HFFc6 (cell line): ENCODE measurements at regions not wholly inside any gene's neighbourhood (a gene's known extent, or its start where the extent isn't known, plus 50 kb on each side); places are given as distances from the start of the nearest gene placed in this dataset.

Source experiments
- DNase-seq: peaks from one replicate; pipeline ENCODE4 v3.0.0-alpha.2; 2018
- H3K27ac Mint-ChIP-seq: 2 replicates; pipeline ENCODE4 v1.8.0; 2020; ENCODE audit warnings: mild to moderate bottlenecking, mixed read lengths
- H3K27me3 Mint-ChIP-seq: 2 replicates; pipeline ENCODE4 v1.8.0; 2021; ENCODE audit warnings: mild to moderate bottlenecking, moderate library complexity, mixed read lengths; ENCODE audit not compliant: insufficient read depth
- H3K36me3 Mint-ChIP-seq: 2 replicates; pipeline ENCODE4 v1.8.0; 2021; ENCODE audit warnings: low read depth, mixed read lengths
- H3K4me1 Mint-ChIP-seq: 2 replicates; pipeline ENCODE4 v1.8.0; 2020; ENCODE audit warnings: low read depth, mixed read lengths
- H3K4me3 Mint-ChIP-seq: 2 replicates; pipeline ENCODE4 v1.8.0; 2020; ENCODE audit warnings: mild to moderate bottlenecking, moderate library complexity, mixed read lengths
- H3K9me3 Mint-ChIP-seq: 2 replicates; pipeline ENCODE4 v1.8.0; 2020; ENCODE audit warnings: mild to moderate bottlenecking, mixed read lengths
- TF ChIP-seq, protein P1 (sequence below): fragments of 200-600 bp; sonication (generic); IDR thresholded peaks from 2 replicates; pipeline ENCODE4 v1.5.0; 2021; ENCODE audit warnings: antibody characterized with exemption, mild to moderate bottlenecking

DNA sequence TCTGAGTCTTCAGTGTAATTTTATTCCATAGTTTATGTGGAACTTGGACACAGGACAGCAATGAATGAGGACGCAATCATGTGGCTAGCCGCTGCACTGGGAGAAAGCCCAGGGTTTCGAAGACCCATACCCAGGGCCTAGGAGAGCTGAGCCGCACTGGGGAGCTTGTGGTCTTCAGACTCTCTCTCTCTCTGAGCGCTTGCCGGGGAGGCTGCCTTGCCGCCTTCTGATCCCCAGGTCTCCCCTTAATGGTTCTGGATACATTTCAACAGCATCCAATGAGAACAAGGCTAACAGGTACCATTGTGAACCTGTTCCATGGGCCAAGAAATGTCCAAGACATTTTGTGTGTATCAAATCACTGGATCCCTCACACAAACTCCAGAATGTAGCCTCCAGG, 383.4 kb downstream of the ICE1 start:
- peaks cover 4% of the 10 kb centered on the region; the same call in 1 of the 2 replicates for H3K36me3 Mint-ChIP-seq
- no peak overlapping the region for H3K4me3 Mint-ChIP-seq
- H3K9me3 Mint-ChIP-seq = peaks cover 46% of the 10 kb centered on the region
- TF ChIP-seq, protein P1, sequence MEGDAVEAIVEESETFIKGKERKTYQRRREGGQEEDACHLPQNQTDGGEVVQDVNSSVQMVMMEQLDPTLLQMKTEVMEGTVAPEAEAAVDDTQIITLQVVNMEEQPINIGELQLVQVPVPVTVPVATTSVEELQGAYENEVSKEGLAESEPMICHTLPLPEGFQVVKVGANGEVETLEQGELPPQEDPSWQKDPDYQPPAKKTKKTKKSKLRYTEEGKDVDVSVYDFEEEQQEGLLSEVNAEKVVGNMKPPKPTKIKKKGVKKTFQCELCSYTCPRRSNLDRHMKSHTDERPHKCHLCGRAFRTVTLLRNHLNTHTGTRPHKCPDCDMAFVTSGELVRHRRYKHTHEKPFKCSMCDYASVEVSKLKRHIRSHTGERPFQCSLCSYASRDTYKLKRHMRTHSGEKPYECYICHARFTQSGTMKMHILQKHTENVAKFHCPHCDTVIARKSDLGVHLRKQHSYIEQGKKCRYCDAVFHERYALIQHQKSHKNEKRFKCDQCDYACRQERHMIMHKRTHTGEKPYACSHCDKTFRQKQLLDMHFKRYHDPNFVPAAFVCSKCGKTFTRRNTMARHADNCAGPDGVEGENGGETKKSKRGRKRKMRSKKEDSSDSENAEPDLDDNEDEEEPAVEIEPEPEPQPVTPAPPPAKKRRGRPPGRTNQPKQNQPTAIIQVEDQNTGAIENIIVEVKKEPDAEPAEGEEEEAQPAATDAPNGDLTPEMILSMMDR = no peak
- no peak overlapping the region for H3K27ac Mint-ChIP-seq
- peaks cover 3% of the 10 kb centered on the region; the same call in 1 of the 2 replicates for H3K27me3 Mint-ChIP-seq
- DNase-seq = no peak
- no peaks in the 10 kb centered on the region for H3K4me1 Mint-ChIP-seq

DNA sequence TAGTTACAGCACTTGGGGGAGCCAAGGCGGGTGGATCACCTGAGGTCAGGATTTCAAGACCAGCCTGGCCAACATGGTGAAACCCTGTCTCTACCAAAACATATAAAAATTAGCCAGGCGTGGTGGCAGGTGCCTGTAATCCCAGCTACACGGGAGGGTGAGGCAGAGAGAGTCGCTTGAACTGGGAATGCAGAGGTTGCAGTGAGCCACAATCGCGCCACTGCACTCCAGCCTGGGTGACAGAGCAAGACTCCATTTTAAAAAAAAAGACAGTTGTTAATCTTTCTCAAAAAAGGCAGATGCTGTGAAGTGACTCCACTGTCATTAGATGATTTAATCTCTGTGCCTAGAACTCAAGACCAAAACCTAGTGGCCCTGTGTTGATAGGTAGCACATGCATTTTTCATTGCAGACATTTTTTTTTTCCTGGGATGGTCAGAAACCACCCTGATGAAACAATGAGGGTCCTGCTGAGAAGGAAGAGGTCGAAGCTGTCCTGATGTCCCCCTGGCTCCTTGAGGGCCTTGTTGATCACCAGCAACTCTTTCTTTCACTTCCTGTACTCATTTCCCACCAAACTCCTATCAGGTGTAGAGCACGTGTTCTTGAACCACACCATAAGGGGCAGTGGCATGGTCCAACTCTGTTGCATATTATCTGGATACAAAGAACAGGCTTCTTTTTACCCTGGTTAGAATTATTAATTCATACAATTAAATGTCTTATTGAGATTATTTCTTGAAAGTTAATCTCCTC, 382.2 kb downstream of the ICE1 start:
- peaks cover 4% of the 10 kb centered on the region; the same call in 1 of the 2 replicates for H3K36me3 Mint-ChIP-seq
- TF ChIP-seq, protein P1 = no peak
- H3K27ac Mint-ChIP-seq = no peak overlapping the region
- H3K9me3 Mint-ChIP-seq = peaks cover 57% of the 10 kb centered on the region
- no peak for DNase-seq
- H3K4me3 Mint-ChIP-seq = no peak overlapping the region
- peaks cover 4% of the 10 kb centered on the region; the same call in 1 of the 2 replicates for H3K27me3 Mint-ChIP-seq
- H3K4me1 Mint-ChIP-seq = no peaks in the 10 kb centered on the region

DNA sequence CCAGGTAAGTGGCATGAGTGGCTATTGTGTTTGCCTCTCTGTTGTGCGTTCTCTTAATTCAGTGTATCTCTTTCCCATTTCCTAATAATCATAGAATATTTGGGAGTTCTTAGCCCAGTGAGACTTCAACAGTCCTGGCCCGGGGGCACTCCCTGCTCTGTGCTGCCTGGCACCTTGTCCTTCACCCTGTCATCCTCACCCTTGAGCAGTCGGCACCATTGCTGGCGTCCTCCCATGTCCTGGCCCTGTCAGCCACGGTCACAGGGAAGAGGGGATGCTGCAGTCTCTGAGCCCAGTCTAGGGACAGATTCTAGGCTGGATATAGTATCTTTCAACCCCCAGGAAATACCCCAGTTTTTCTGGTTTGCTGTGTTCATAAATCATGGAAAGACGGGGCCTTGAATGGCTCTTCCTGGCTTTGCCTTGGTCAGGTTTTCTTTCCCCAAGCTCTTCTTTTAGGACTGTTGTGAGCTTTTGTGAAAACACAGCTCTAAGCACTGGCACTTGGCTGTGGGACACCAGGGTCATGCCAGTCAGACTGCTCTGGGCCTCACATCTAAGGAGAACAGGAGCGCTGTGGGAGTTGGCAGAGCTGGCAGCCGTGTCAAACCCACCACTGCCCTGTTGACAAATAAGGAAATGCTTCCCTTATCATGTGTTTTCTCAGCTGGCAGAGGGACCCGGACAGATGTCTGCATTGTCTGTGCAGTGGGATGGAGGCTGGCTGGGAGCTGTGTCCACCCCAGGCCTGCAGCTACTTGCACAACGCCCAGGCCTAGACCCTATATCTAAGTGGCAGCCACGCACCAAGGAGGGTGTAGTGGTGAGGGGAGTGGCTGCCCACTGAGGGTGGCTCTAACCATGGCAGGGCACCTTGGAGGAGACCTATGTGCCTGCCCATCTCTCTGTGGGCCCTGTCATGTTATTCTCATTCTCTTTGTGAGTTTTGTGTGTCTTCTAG, 378.6 kb downstream of the ICE1 start:
- H3K4me3 Mint-ChIP-seq = no peak overlapping the region
- peaks cover 4% of the 10 kb centered on the region; the same call in 1 of the 2 replicates for H3K27me3 Mint-ChIP-seq
- TF ChIP-seq, protein P1 = no peak
- H3K9me3 Mint-ChIP-seq = peaks cover 50% of the 10 kb centered on the region
- DNase-seq = no peak
- H3K27ac Mint-ChIP-seq = no peak overlapping the region
- peaks cover 4% of the 10 kb centered on the region; the same call in 1 of the 2 replicates for H3K36me3 Mint-ChIP-seq
- no peaks in the 10 kb centered on the region for H3K4me1 Mint-ChIP-seq

DNA sequence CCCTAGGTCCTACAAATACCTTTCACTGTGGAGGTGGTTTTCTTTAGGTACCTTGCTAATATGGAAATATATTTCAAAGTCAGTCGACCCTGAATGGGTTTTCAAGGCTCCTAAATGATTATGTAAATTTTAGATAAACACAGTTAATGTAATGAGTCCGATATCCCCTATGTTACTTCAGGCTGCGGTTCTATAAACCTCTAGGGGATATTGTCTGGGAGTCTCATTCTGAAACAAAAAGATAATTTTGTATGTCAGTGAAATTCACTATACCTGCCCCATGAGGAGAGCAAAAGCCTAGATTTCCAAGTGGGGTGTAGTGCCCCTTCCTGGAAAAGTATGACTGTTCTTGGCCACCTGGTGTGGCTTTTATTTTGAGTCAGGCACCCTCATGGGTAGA, 377.3 kb downstream of the ICE1 start:
- Mint-ChIP-seq H3K4me1 (no peaks in the 10 kb centered on the region), H3K4me3 (no peak overlapping the region), H3K36me3 (peaks cover 4% of the 10 kb centered on the region; the same call in 1 of the 2 replicates), H3K27me3 (peaks cover 4% of the 10 kb centered on the region; the same call in 1 of the 2 replicates), H3K27ac (no peak overlapping the region), H3K9me3 (peaks cover 50% of the 10 kb centered on the region)
- TF ChIP-seq, protein P1 = no peak
- no peak for DNase-seq

DNA sequence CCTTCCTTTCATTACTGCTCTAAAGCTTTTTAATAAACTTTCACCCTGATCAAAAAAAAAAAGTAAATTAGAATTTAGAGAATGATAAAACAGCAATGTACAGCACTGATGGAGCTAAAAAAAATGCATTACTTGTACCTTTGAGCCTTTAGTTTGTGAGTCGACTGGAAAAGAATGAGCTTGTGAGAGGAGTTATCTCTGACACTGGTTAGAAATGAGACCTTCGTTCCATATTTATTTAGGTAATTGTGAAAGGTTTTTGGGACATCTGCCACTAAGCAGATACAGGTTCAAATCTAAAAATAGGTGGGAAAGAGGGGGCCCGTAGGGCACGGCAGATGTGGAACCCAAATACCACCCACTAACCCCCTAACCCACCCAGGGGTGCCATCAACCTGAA, 376.8 kb downstream of the ICE1 start:
- no peak for DNase-seq
- H3K9me3 Mint-ChIP-seq = peaks cover 55% of the 10 kb centered on the region

More for the DNA sequence above, 376.8 kb downstream of the ICE1 start:
- no peak overlapping the region for H3K4me3 Mint-ChIP-seq
- H3K27me3 Mint-ChIP-seq = peaks cover 4% of the 10 kb centered on the region; the same call in 1 of the 2 replicates
- H3K36me3 Mint-ChIP-seq = peaks cover 4% of the 10 kb centered on the region; the same call in 1 of the 2 replicates
- TF ChIP-seq, protein P1 = no peak
- H3K4me1 Mint-ChIP-seq = no peaks in the 10 kb centered on the region
- no peak overlapping the region for H3K27ac Mint-ChIP-seq
